ENCODE measurements at regions not wholly inside any gene's neighbourhood (a gene's known extent, or its start where the extent isn't known, plus 50 kb on each side); places are given as distances from the start of the nearest gene placed in this dataset.

DNA sequence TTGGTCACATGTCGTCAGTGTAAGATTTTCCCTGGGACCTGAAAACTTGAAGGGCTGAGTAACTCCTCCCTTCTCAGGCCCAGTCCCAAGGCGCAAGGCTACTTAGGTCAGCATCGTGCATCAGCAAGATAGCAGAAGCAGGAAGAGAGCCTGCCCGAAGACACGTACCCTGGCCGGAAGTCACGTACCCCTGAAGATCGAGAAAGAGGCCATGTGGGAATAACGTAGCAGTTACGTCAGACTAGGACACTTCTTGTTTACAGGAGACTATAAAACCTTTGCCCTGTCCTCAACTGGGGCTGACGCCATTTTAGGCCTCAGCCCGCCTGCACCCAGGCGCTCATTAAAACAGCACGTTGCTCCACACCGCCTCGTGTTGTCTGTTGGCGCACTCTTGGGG is 114.3 kb upstream of the GALNT17 start:
- Histone ChIP-seq H3K4me3 (no peak overlapping the region), H3K4me1 (peaks cover 0 to 31% (median 9%) of the 10 kb centered on the region in 4 donors), H3K27me3 (no peaks in the 10 kb centered on the region), H3K9me3 (no peaks in the 10 kb centered on the region), H3K27ac (no peak overlapping the region), H3K36me3 (no peaks in the 10 kb centered on the region)
- TF ChIP-seq, protein P1, sequence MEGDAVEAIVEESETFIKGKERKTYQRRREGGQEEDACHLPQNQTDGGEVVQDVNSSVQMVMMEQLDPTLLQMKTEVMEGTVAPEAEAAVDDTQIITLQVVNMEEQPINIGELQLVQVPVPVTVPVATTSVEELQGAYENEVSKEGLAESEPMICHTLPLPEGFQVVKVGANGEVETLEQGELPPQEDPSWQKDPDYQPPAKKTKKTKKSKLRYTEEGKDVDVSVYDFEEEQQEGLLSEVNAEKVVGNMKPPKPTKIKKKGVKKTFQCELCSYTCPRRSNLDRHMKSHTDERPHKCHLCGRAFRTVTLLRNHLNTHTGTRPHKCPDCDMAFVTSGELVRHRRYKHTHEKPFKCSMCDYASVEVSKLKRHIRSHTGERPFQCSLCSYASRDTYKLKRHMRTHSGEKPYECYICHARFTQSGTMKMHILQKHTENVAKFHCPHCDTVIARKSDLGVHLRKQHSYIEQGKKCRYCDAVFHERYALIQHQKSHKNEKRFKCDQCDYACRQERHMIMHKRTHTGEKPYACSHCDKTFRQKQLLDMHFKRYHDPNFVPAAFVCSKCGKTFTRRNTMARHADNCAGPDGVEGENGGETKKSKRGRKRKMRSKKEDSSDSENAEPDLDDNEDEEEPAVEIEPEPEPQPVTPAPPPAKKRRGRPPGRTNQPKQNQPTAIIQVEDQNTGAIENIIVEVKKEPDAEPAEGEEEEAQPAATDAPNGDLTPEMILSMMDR (IDR thresholded peaks at IDR 0.05): no peak
- intact Hi-C loops (cut with DNase I; ENCODE audit: low total_unique reads): no loop called here
- DNase-seq: no peak

DNA sequence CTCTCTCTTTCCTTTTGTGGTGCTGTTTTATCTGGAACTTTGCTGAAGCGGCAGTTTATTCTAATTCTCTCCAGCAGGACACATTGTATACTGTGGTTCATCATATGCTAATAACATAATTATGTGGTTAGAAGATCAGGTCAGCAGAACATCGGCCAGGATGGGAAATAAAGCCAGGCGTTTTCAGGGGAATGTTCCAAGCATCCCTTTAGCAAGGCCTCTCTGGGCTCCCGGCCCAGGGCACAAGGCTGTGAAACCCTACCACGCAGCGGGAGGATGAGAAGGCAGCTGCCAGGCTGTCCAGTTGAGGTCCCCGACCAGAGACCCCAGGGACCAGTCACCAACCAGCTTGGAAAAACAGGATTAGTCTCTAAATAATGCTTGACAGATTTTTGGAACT is 112.2 kb upstream of the GALNT17 start:
- H3K9me3 ChIP-seq: no peaks in the 10 kb centered on the region
- H3K36me3 ChIP-seq: no peaks in the 10 kb centered on the region
- intact Hi-C loops (cut with DNase I; ENCODE audit: low total_unique reads): no loop called here
- no peaks in the 10 kb centered on the region for H3K27me3 ChIP-seq
- H3K27ac ChIP-seq: peak overlapping the region; percentile 67 to 79
- H3K4me3 ChIP-seq: no peak overlapping the region
- peak; percentile 32 to 70 for DNase-seq
- TF ChIP-seq, protein P1 (IDR thresholded peaks at IDR 0.05): no peak
- peaks cover 0 to 31% (median 9%) of the 10 kb centered on the region in 4 donors for H3K4me1 ChIP-seq

DNA sequence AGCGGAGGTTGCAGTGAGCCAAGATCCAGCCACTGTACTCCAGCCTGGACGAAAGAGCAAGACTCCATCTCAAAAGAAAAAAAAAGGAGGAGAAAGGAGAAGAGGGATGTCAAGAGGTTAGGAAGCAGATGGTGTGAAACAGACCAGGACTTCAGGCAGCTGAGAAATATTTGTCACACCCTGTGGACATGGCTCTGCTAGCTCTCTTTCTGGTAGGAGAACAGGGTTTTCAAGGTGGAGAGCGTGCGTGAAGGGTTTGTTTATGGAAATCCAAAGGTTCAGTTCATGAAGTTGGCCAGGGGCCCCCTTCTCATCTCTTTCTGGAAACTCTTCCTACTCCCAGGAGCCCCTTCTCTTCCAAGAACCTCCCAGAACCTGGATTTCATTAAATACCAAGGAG is 110.8 kb upstream of the GALNT17 start:
- no peak overlapping the region for H3K27ac ChIP-seq

DNA sequence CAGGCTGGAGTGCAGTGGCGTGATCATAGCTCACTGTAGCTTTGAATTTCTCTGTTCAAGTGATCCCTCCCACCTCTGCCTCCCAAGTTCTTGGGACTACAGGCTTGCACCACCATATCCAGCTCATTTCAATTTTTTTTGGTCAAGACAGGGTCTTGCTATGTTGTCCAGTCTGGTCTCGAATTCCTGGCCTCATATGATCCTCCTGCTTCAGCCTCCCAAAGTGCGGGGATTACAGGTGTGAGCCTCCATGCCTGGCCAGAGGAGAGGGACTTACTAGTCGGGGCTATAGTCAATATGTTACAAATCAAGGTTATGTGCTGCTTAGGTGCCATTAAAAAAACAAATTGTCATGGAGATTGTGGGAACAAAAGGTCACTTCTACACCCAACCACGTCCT is 105.3 kb upstream of the GALNT17 start:
- Histone ChIP-seq H3K4me3 (no peak overlapping the region), H3K36me3 (no peaks in the 10 kb centered on the region), H3K4me1 (no peaks in the 10 kb centered on the region), H3K27ac (no peak overlapping the region), H3K9me3 (no peaks in the 10 kb centered on the region), H3K27me3 (no peaks in the 10 kb centered on the region)
- intact Hi-C loops (cut with DNase I; ENCODE audit: low total_unique reads): no loop called here
- no peak for DNase-seq
- TF ChIP-seq, protein P1 (IDR thresholded peaks at IDR 0.05): no peak

More for the DNA sequence above, 110.8 kb upstream of the GALNT17 start:
- intact Hi-C loops (cut with DNase I; ENCODE audit: low total_unique reads): no loop called here
- no peak overlapping the region for H3K4me3 ChIP-seq
- H3K27me3 ChIP-seq: no peaks in the 10 kb centered on the region
- DNase-seq: no peak
- TF ChIP-seq, protein P1 (IDR thresholded peaks at IDR 0.05): no peak
- H3K36me3 ChIP-seq: no peaks in the 10 kb centered on the region
- H3K9me3 ChIP-seq: no peaks in the 10 kb centered on the region
- H3K4me1 ChIP-seq: peaks cover 0 to 21% (median 5%) of the 10 kb centered on the region in 4 donors

DNA sequence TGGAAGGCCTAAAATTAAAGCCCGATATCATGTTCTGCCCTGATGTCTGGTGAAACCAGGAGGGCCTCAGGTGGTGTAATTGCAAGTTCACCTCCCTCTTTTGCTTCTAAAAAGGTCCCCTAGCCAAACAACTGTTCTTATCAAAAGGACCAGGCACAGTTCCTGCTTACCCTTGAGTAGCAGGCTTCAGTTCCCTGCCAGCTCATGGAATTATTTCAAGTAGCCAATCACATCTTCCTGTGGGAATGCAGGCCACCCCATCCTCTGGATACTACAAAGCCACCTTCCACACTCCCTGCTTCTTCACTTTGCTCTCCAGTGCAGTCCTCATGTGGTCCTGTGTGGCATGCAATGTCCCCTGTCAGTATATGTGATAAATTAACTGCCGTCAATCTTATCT is 97.7 kb upstream of the GALNT17 start:
- Histone ChIP-seq H3K4me3 (no peak overlapping the region), H3K27ac (no peak overlapping the region), H3K4me1 (no peaks in the 10 kb centered on the region), H3K27me3 (no peaks in the 10 kb centered on the region), H3K9me3 (no peaks in the 10 kb centered on the region), H3K36me3 (no peaks in the 10 kb centered on the region)
- TF ChIP-seq, protein P1 (IDR thresholded peaks at IDR 0.05): no peak
- intact Hi-C loops (cut with DNase I; ENCODE audit: low total_unique reads): no loop called here
- no peak for DNase-seq

DNA sequence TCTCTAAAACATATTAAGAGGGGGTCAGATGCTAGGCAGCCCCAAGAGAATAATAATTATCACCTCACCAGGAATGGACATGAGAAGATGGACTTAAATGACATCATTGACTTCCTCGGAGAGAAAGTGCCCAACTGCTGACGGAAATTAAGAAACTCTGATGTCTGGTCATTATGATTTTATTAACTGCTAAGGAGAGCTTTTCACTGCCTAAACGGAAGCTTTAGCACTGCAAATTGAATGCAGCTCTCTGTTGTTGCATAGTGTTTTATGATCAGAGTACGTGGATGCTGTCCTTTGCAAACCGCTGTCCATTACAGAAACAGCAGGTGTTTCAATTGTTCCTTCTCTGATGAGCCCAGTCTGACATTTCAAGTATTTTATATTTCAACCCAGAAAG is 89.4 kb upstream of the GALNT17 start:
- no peak for DNase-seq
- intact Hi-C loops (cut with DNase I; ENCODE audit: low total_unique reads): no loop called here
- Histone ChIP-seq H3K4me3 (no peak overlapping the region), H3K27ac (no peak overlapping the region), H3K9me3 (no peaks in the 10 kb centered on the region), H3K4me1 (no peaks in the 10 kb centered on the region), H3K27me3 (peaks cover 0 to 3% of the 10 kb centered on the region in 2 donors), H3K36me3 (no peaks in the 10 kb centered on the region)
- TF ChIP-seq, protein P1 (IDR thresholded peaks at IDR 0.05): no peak

Data from tibial artery (tissue), 4 donors.